ENCODE measurements at regions not wholly inside any gene's neighbourhood (a gene's known extent, or its start where the extent isn't known, plus 50 kb on each side); places are given as distances from the start of the nearest gene placed in this dataset.
"Not testable (repeated sequence)": the region's sequence is repeated elsewhere in the genome, so short reads cannot be mapped to it uniquely, and the experiment has no call there.

- not testable (repeated sequence) for H3K9ac ChIP-seq (ENCODE audit: low read depth, low read length); H3K4me3 ChIP-seq (ENCODE audit: low read depth in 1 of 2, low read length in 2 of 2); H3K79me2 ChIP-seq (ENCODE audit: insufficient read depth, low read length); H4K20me1 ChIP-seq (ENCODE audit: insufficient read depth, low read length); H3K27me3 ChIP-seq (ENCODE audit: insufficient read depth, low read length, poor library complexity); H3K9me3 ChIP-seq (ENCODE audit: insufficient read depth, low read length, severe bottlenecking); H2AFZ ChIP-seq (ENCODE audit: low read depth, low read length); H3K27ac ChIP-seq (ENCODE audit: low read length); H3K36me3 ChIP-seq (ENCODE audit: insufficient read depth, low read length); H3K4me1 ChIP-seq (ENCODE audit: insufficient read depth, low read length); DNase-seq; ATAC-seq (ENCODE audit: insufficient read depth, low read depth); H3K4me2 ChIP-seq (ENCODE audit: insufficient read depth, low read length)
These were observed 155.8 kb upstream of the FAM174A start for GRCh38 chr5:100379254-100379858.

- not testable (repeated sequence) for ATAC-seq (ENCODE audit: insufficient read depth, low read depth); H3K4me1 ChIP-seq (ENCODE audit: insufficient read depth, low read length); H3K27ac ChIP-seq (ENCODE audit: low read length); H2AFZ ChIP-seq (ENCODE audit: low read depth, low read length); H3K9ac ChIP-seq (ENCODE audit: low read depth, low read length); H3K79me2 ChIP-seq (ENCODE audit: insufficient read depth, low read length); H3K36me3 ChIP-seq (ENCODE audit: insufficient read depth, low read length); DNase-seq; H3K4me3 ChIP-seq (ENCODE audit: low read depth in 1 of 2, low read length in 2 of 2); H3K9me3 ChIP-seq (ENCODE audit: insufficient read depth, low read length, severe bottlenecking); H3K27me3 ChIP-seq (ENCODE audit: insufficient read depth, low read length, poor library complexity); H3K4me2 ChIP-seq (ENCODE audit: insufficient read depth, low read length); H4K20me1 ChIP-seq (ENCODE audit: insufficient read depth, low read length)
These were observed 170.3 kb upstream of the FAM174A start for GRCh38 chr5:100364757-100365478.

- H3K79me2 ChIP-seq (ENCODE audit: insufficient read depth, low read length); H3K36me3 ChIP-seq (ENCODE audit: insufficient read depth, low read length); H2AFZ ChIP-seq (ENCODE audit: low read depth, low read length); H3K4me2 ChIP-seq (ENCODE audit: insufficient read depth, low read length); DNase-seq; H3K4me1 ChIP-seq (ENCODE audit: insufficient read depth, low read length); H3K27me3 ChIP-seq (ENCODE audit: insufficient read depth, low read length, poor library complexity); H3K9me3 ChIP-seq (ENCODE audit: insufficient read depth, low read length, severe bottlenecking); H3K27ac ChIP-seq (ENCODE audit: low read length); H3K9ac ChIP-seq (ENCODE audit: low read depth, low read length); H4K20me1 ChIP-seq (ENCODE audit: insufficient read depth, low read length); H3K4me3 ChIP-seq (ENCODE audit: low read depth in 1 of 2, low read length in 2 of 2); ATAC-seq (ENCODE audit: insufficient read depth, low read depth): not testable (repeated sequence)
These were observed 170.8 kb upstream of the FAM174A start for GRCh38 chr5:100364343-100364742.

- DNase-seq; H3K27me3 ChIP-seq (ENCODE audit: insufficient read depth, low read length, poor library complexity); H3K4me3 ChIP-seq (ENCODE audit: low read depth in 1 of 2, low read length in 2 of 2); H3K36me3 ChIP-seq (ENCODE audit: insufficient read depth, low read length); H2AFZ ChIP-seq (ENCODE audit: low read depth, low read length); H3K9me3 ChIP-seq (ENCODE audit: insufficient read depth, low read length, severe bottlenecking); H3K9ac ChIP-seq (ENCODE audit: low read depth, low read length); H4K20me1 ChIP-seq (ENCODE audit: insufficient read depth, low read length); H3K79me2 ChIP-seq (ENCODE audit: insufficient read depth, low read length); H3K4me1 ChIP-seq (ENCODE audit: insufficient read depth, low read length); H3K27ac ChIP-seq (ENCODE audit: low read length); ATAC-seq (ENCODE audit: insufficient read depth, low read depth); H3K4me2 ChIP-seq (ENCODE audit: insufficient read depth, low read length): not testable (repeated sequence)
These were observed 175.2 kb upstream of the FAM174A start for GRCh38 chr5:100359998-100360397.

- H3K4me3 ChIP-seq (ENCODE audit: low read depth in 1 of 2, low read length in 2 of 2); H3K4me1 ChIP-seq (ENCODE audit: insufficient read depth, low read length); H4K20me1 ChIP-seq (ENCODE audit: insufficient read depth, low read length); H3K27ac ChIP-seq (ENCODE audit: low read length); H3K9me3 ChIP-seq (ENCODE audit: insufficient read depth, low read length, severe bottlenecking); ATAC-seq (ENCODE audit: insufficient read depth, low read depth); H3K79me2 ChIP-seq (ENCODE audit: insufficient read depth, low read length); DNase-seq; H3K9ac ChIP-seq (ENCODE audit: low read depth, low read length); H2AFZ ChIP-seq (ENCODE audit: low read depth, low read length); H3K4me2 ChIP-seq (ENCODE audit: insufficient read depth, low read length); H3K36me3 ChIP-seq (ENCODE audit: insufficient read depth, low read length); H3K27me3 ChIP-seq (ENCODE audit: insufficient read depth, low read length, poor library complexity): not testable (repeated sequence)
These were observed 188.9 kb upstream of the FAM174A start for GRCh38 chr5:100346269-100346668.

GRCh38 chr5:100341485-100341884, 193.7 kb upstream of the FAM174A start:
- DNase-seq; H3K79me2 ChIP-seq (ENCODE audit: insufficient read depth, low read length); H2AFZ ChIP-seq (ENCODE audit: low read depth, low read length); H3K9me3 ChIP-seq (ENCODE audit: insufficient read depth, low read length, severe bottlenecking); H3K9ac ChIP-seq (ENCODE audit: low read depth, low read length); ATAC-seq (ENCODE audit: insufficient read depth, low read depth); H3K4me3 ChIP-seq (ENCODE audit: low read depth in 1 of 2, low read length in 2 of 2); H3K4me2 ChIP-seq (ENCODE audit: insufficient read depth, low read length); H3K27me3 ChIP-seq (ENCODE audit: insufficient read depth, low read length, poor library complexity); H3K4me1 ChIP-seq (ENCODE audit: insufficient read depth, low read length); H3K27ac ChIP-seq (ENCODE audit: low read length); H3K36me3 ChIP-seq (ENCODE audit: insufficient read depth, low read length); H4K20me1 ChIP-seq (ENCODE audit: insufficient read depth, low read length): not testable (repeated sequence)
